NB4 (cell line): ENCODE measurements at regions not wholly inside any gene's neighbourhood (a gene's known extent, or its start where the extent isn't known, plus 50 kb on each side); places are given as distances from the start of the nearest gene placed in this dataset.

Experiments used
- DNase-seq: peaks from one replicate; pipeline ENCODE4 v3.0.0; 2010; ENCODE audit warnings: low read depth
- H3K4me3 ChIP-seq: one replicate; pipeline ENCODE4 v1.5.1; 2011; ENCODE audit warnings: mild to moderate bottlenecking, low read depth, low read length, moderate library complexity
- CTCF ChIP-seq: IDR thresholded peaks from one replicate; pipeline ENCODE4 v1.5.1; 2012; ENCODE audit warnings: low read depth, low read length
- MYC ChIP-seq: IDR thresholded peaks from 2 replicates; pipeline ENCODE4 v1.6.1; 2011; ENCODE audit warnings: low read depth, low read length
- POLR2A ChIP-seq: IDR thresholded peaks from 2 replicates; pipeline ENCODE4 v1.6.1; 2011; ENCODE audit warnings: mild to moderate bottlenecking; ENCODE audit not compliant: insufficient read length; ENCODE audit errors: extremely low read depth
- TF ChIP-seq, protein P1 (sequence below): IDR thresholded peaks from 2 replicates; pipeline ENCODE4 v1.6.1; 2011; ENCODE audit warnings: low read depth, low read length

- no peak overlapping the region for H3K4me3 ChIP-seq
- TF ChIP-seq, protein P1, sequence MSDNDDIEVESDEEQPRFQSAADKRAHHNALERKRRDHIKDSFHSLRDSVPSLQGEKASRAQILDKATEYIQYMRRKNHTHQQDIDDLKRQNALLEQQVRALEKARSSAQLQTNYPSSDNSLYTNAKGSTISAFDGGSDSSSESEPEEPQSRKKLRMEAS = no peak
- TF ChIP-seq POLR2A (no peak), MYC (no peak), CTCF (no peak)
Observed at GRCh38 chr2:54058449-54058848, 57.0 kb upstream of the ACYP2 start.

GRCh38 chr2:54054774-54055173 is 60.6 kb upstream of the ACYP2 start:
- no peak for DNase-seq
- H3K4me3 ChIP-seq = no peak overlapping the region
- no peak for TF ChIP-seq CTCF
- no peak for TF ChIP-seq POLR2A

More at GRCh38 chr2:54058449-54058848, 57.0 kb upstream of the ACYP2 start:
- no peak for DNase-seq

- no peak overlapping the region for H3K4me3 ChIP-seq
- TF ChIP-seq POLR2A (no peak), MYC (no peak), CTCF (no peak)
- TF ChIP-seq, protein P1 = no peak
- no peak for DNase-seq
Observed at GRCh38 chr2:54054271-54054670, 61.1 kb upstream of the ACYP2 start.

DNA sequence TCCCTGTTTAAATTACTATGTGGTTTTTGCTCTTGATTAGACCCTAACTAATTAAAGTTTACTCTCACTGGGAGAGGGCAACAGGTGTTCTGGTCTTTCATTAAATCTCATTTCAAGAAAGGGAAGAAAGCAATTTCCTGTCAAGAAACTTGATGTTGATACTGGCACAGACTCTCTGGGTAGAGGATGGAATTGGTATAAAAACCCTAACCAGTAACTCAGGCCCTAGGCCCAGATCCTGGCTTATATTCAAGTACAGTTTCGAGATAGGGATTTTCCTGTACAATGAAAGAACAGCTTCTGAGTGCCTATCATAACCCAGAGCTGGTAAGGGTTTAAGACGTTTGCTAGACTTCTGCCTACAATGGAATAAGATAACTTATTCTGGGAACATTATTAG is 61.6 kb upstream of the ACYP2 start:
- TF ChIP-seq POLR2A (no peak), CTCF (no peak), MYC (no peak)
- TF ChIP-seq, protein P1 = no peak
- no peak for DNase-seq
- no peak overlapping the region for H3K4me3 ChIP-seq

DNA sequence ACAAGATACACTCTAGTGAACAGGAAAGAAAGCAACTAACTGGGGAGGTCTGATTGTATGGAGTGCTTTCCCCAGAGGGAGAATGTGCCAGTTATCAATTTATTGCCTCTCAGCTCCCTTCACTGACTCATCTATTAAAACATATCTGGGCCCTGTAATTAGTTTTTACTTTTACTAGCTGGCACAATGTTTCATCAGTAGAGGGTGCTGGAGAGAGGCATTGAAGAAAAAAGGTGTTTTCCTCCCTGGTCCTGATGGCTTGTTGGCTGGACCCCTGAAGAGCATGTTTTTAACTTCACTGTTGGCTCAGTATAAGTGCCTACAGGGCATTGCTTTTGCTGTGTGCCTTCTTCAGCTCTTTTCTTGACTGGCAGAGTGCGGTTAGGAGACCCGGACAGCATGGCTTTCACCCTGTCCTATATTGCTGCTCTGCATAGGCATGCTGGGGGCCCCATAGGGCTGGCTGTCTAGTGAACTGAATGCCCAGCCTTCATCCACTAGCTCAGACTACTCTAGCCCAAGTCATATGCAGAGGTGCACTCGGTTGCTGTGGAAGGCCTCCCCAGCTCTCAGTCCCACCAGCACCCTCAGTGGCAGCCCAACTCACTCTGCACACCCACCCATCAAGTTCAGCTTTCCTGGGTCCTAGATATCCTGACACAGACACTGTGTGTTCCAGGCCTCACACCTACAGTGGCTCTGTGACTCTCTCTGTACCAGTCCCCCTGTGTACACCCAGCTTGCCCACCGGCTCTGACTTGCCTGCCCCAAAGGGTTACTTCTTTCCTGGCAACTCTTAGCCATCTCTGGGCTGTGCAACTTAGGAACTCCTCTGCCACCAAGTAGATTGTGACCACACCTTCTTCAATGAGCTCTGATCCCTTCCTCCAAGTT is 62.3 kb upstream of the ACYP2 start:
- H3K4me3 ChIP-seq = no peak overlapping the region
- peak; percentile 48 for TF ChIP-seq CTCF
- TF ChIP-seq, protein P1 = no peak
- TF ChIP-seq POLR2A = no peak
- DNase-seq = peak; percentile 29

GRCh38 chr2:54050445-54050844 is 65.0 kb upstream of the ACYP2 start:
- DNase-seq = no peak
- TF ChIP-seq CTCF (no peak), POLR2A (no peak), MYC (no peak)
- TF ChIP-seq, protein P1 = no peak
- H3K4me3 ChIP-seq = no peak overlapping the region
